ENCODE measurements at regions not wholly inside any gene's neighbourhood (a gene's known extent, or its start where the extent isn't known, plus 50 kb on each side); places are given as distances from the start of the nearest gene placed in this dataset.

- TF ChIP-seq, protein P1, sequence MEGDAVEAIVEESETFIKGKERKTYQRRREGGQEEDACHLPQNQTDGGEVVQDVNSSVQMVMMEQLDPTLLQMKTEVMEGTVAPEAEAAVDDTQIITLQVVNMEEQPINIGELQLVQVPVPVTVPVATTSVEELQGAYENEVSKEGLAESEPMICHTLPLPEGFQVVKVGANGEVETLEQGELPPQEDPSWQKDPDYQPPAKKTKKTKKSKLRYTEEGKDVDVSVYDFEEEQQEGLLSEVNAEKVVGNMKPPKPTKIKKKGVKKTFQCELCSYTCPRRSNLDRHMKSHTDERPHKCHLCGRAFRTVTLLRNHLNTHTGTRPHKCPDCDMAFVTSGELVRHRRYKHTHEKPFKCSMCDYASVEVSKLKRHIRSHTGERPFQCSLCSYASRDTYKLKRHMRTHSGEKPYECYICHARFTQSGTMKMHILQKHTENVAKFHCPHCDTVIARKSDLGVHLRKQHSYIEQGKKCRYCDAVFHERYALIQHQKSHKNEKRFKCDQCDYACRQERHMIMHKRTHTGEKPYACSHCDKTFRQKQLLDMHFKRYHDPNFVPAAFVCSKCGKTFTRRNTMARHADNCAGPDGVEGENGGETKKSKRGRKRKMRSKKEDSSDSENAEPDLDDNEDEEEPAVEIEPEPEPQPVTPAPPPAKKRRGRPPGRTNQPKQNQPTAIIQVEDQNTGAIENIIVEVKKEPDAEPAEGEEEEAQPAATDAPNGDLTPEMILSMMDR (IDR thresholded peaks at IDR 0.05; ENCODE audit: poor library complexity), result no peak
- TF ChIP-seq EZH2 (IDR thresholded peaks at IDR 0.05; ENCODE audit: borderline replicate concordance) (no peak), EZH2phosphoT487 (IDR thresholded peaks at IDR 0.05; ENCODE audit: low read depth, severe bottlenecking, unreplicated experiment) (no peak)
Observed at GRCh38 chr4:53847965-53848364, 216.4 kb downstream of the CHIC2 start.

Data from hepatocyte (in vitro differentiated cells).